ENCODE measurements at regions not wholly inside any gene's neighbourhood (a gene's known extent, or its start where the extent isn't known, plus 50 kb on each side); places are given as distances from the start of the nearest gene placed in this dataset.

- TF ChIP-seq, protein P1, sequence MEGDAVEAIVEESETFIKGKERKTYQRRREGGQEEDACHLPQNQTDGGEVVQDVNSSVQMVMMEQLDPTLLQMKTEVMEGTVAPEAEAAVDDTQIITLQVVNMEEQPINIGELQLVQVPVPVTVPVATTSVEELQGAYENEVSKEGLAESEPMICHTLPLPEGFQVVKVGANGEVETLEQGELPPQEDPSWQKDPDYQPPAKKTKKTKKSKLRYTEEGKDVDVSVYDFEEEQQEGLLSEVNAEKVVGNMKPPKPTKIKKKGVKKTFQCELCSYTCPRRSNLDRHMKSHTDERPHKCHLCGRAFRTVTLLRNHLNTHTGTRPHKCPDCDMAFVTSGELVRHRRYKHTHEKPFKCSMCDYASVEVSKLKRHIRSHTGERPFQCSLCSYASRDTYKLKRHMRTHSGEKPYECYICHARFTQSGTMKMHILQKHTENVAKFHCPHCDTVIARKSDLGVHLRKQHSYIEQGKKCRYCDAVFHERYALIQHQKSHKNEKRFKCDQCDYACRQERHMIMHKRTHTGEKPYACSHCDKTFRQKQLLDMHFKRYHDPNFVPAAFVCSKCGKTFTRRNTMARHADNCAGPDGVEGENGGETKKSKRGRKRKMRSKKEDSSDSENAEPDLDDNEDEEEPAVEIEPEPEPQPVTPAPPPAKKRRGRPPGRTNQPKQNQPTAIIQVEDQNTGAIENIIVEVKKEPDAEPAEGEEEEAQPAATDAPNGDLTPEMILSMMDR (IDR thresholded peaks at IDR 0.05; ENCODE audit: poor library complexity, severe bottlenecking): no peak
- TF ChIP-seq POLR2AphosphoS5 (IDR thresholded peaks at IDR 0.05) (no peak), REST (IDR thresholded peaks at IDR 0.05; ENCODE audit: borderline replicate concordance) (no peak)
These were observed 189.9 kb downstream of the MTERF1 start for GRCh38 chr7:91690541-91691070.

Measured in neural cell (in vitro differentiated cells).